AG09309 (cell line): ENCODE measurements at regions not wholly inside any gene's neighbourhood (a gene's known extent, or its start where the extent isn't known, plus 50 kb on each side); places are given as distances from the start of the nearest gene placed in this dataset.

Experiments used
- DNase-seq: peaks from one replicate; pipeline ENCODE4 v3.0.0-alpha.2; 2010; ENCODE audit warnings: low read depth
- H3K4me3 ChIP-seq: 2 replicates; pipeline ENCODE4 v1.5.1; 2011; ENCODE audit warnings: mild to moderate bottlenecking, low read depth, low read length, moderate library complexity; ENCODE audit not compliant: control insufficient read depth
- CTCF ChIP-seq: IDR thresholded peaks from 2 replicates; pipeline ENCODE4 v1.5.1; 2011; ENCODE audit warnings: mild to moderate bottlenecking, low read depth, low read length, inconsistent platforms; ENCODE audit not compliant: insufficient read depth, control insufficient read depth; ENCODE audit errors: missing control alignments

- no peak for TF ChIP-seq CTCF
- no peak for DNase-seq
- H3K4me3 ChIP-seq, result no peak overlapping the region
Observed at GRCh38 chr9:103804077-103804735, 289.9 kb upstream of the SMC2 start.

GRCh38 chr9:103809745-103810144 lies 284.4 kb upstream of the SMC2 start:
- no peak overlapping the region for H3K4me3 ChIP-seq
- DNase-seq, result no peak
- no peak for TF ChIP-seq CTCF

- TF ChIP-seq CTCF, result no peak
- no peak for DNase-seq
- no peak overlapping the region for H3K4me3 ChIP-seq
Observed at GRCh38 chr9:103811462-103811861, 282.6 kb upstream of the SMC2 start.

- DNase-seq, result no peak
- H3K4me3 ChIP-seq, result no peak overlapping the region
- TF ChIP-seq CTCF, result no peak
Observed at GRCh38 chr9:103816146-103816545, 278.0 kb upstream of the SMC2 start.

GRCh38 chr9:103819936-103820335 lies 274.2 kb upstream of the SMC2 start:
- DNase-seq, result no peak
- no peak for TF ChIP-seq CTCF
- H3K4me3 ChIP-seq, result no peak overlapping the region

- no peak for TF ChIP-seq CTCF
- no peak for DNase-seq
- no peak overlapping the region for H3K4me3 ChIP-seq
Observed at GRCh38 chr9:103821115-103821514, 273.0 kb upstream of the SMC2 start.
